ENCODE measurements at regions not wholly inside any gene's neighbourhood (a gene's known extent, or its start where the extent isn't known, plus 50 kb on each side); places are given as distances from the start of the nearest gene placed in this dataset.
"Not testable (repeated sequence)": the region's sequence is repeated elsewhere in the genome, so short reads cannot be mapped to it uniquely, and the experiment has no call there.

- H3K27me3 ChIP-seq (ENCODE audit: control insufficient read depth in 1 of 2, insufficient read depth in 2 of 2, low read length in 2 of 2): not testable (repeated sequence)
- 80 to 86% methylated on average over 4 of the region's 4 CpGs for WGBS, 2 donors
Observed at GRCh38 chr17:6373599-6373998, 61.3 kb downstream of the AIPL1 start.

GRCh38 chr17:6366221-6366666, 68.7 kb downstream of the AIPL1 start:
- H3K36me3 ChIP-seq (ENCODE audit: control insufficient read depth in 2 of 2, insufficient read depth in 2 of 2, low read length in 1 of 2): no peaks in the 10 kb centered on the region
- no peak overlapping the region for H3K4me3 ChIP-seq (ENCODE audit: low read depth in 1 of 2, low read length in 2 of 2)
- H3K9me3 ChIP-seq (ENCODE audit: control insufficient read depth in 2 of 2, insufficient read depth in 1 of 2, low read depth in 1 of 2, low read length in 1 of 2): no peaks in the 10 kb centered on the region
- no peaks in the 10 kb centered on the region for H3K27me3 ChIP-seq (ENCODE audit: control insufficient read depth in 1 of 2, insufficient read depth in 2 of 2, low read length in 2 of 2)
- H3K27ac ChIP-seq (ENCODE audit: low read depth in 2 of 2, low read length in 1 of 2): no peak overlapping the region
- H3K4me1 ChIP-seq (ENCODE audit: control insufficient read depth in 2 of 2, insufficient read depth in 2 of 2, low read length in 1 of 2): no peaks in the 10 kb centered on the region
- 52 to 53% methylated on average over 2 of the region's 2 CpGs for WGBS, 2 donors

More at GRCh38 chr17:6373599-6373998, 61.3 kb downstream of the AIPL1 start:
- H3K4me1 ChIP-seq (ENCODE audit: control insufficient read depth in 2 of 2, insufficient read depth in 2 of 2, low read length in 1 of 2); H3K9me3 ChIP-seq (ENCODE audit: control insufficient read depth in 2 of 2, insufficient read depth in 1 of 2, low read depth in 1 of 2, low read length in 1 of 2); H3K36me3 ChIP-seq (ENCODE audit: control insufficient read depth in 2 of 2, insufficient read depth in 2 of 2, low read length in 1 of 2); H3K27ac ChIP-seq (ENCODE audit: low read depth in 2 of 2, low read length in 1 of 2); H3K4me3 ChIP-seq (ENCODE audit: low read depth in 1 of 2, low read length in 2 of 2): not testable (repeated sequence)

- no peaks in the 10 kb centered on the region for H3K9me3 ChIP-seq (ENCODE audit: control insufficient read depth in 2 of 2, insufficient read depth in 1 of 2, low read depth in 1 of 2, low read length in 1 of 2)
- H3K36me3 ChIP-seq (ENCODE audit: control insufficient read depth in 2 of 2, insufficient read depth in 2 of 2, low read length in 1 of 2): no peaks in the 10 kb centered on the region
- no peaks in the 10 kb centered on the region for H3K4me1 ChIP-seq (ENCODE audit: control insufficient read depth in 2 of 2, insufficient read depth in 2 of 2, low read length in 1 of 2)
- H3K27me3 ChIP-seq (ENCODE audit: control insufficient read depth in 1 of 2, insufficient read depth in 2 of 2, low read length in 2 of 2): no peaks in the 10 kb centered on the region
- H3K4me3 ChIP-seq (ENCODE audit: low read depth in 1 of 2, low read length in 2 of 2): no peak overlapping the region
- H3K27ac ChIP-seq (ENCODE audit: low read depth in 2 of 2, low read length in 1 of 2): no peak overlapping the region
- 15 to 23% methylated on average over 13 of the region's 13 CpGs for WGBS, 2 donors
Observed at GRCh38 chr17:6365200-6365943, 69.5 kb downstream of the AIPL1 start.

- Histone ChIP-seq H3K27me3 (ENCODE audit: control insufficient read depth in 1 of 2, insufficient read depth in 2 of 2, low read length in 2 of 2) (no peaks in the 10 kb centered on the region), H3K27ac (ENCODE audit: low read depth in 2 of 2, low read length in 1 of 2) (no peak overlapping the region)
- 58 to 69% methylated on average over 5 of the region's 5 CpGs for WGBS, 2 donors
Observed at GRCh38 chr17:6361733-6362132, 73.2 kb downstream of the AIPL1 start.

GRCh38 chr17:6358131-6358530, 76.8 kb downstream of the AIPL1 start:
- H3K4me1 ChIP-seq (ENCODE audit: control insufficient read depth in 2 of 2, insufficient read depth in 2 of 2, low read length in 1 of 2): no peaks in the 10 kb centered on the region
- H3K4me3 ChIP-seq (ENCODE audit: low read depth in 1 of 2, low read length in 2 of 2): no peak overlapping the region
- no peaks in the 10 kb centered on the region for H3K9me3 ChIP-seq (ENCODE audit: control insufficient read depth in 2 of 2, insufficient read depth in 1 of 2, low read depth in 1 of 2, low read length in 1 of 2)
- WGBS, 2 donors: 82 to 84% methylated on average over 3 of the region's 3 CpGs
- peaks cover 0 to 3% of the 10 kb centered on the region in 2 donors for H3K27me3 ChIP-seq (ENCODE audit: control insufficient read depth in 1 of 2, insufficient read depth in 2 of 2, low read length in 2 of 2)
- no peak overlapping the region for H3K27ac ChIP-seq (ENCODE audit: low read depth in 2 of 2, low read length in 1 of 2)
- no peaks in the 10 kb centered on the region for H3K36me3 ChIP-seq (ENCODE audit: control insufficient read depth in 2 of 2, insufficient read depth in 2 of 2, low read length in 1 of 2)

More at GRCh38 chr17:6361733-6362132, 73.2 kb downstream of the AIPL1 start:
- Histone ChIP-seq H3K4me3 (ENCODE audit: low read depth in 1 of 2, low read length in 2 of 2) (no peak overlapping the region), H3K9me3 (ENCODE audit: control insufficient read depth in 2 of 2, insufficient read depth in 1 of 2, low read depth in 1 of 2, low read length in 1 of 2) (no peaks in the 10 kb centered on the region), H3K4me1 (ENCODE audit: control insufficient read depth in 2 of 2, insufficient read depth in 2 of 2, low read length in 1 of 2) (no peaks in the 10 kb centered on the region), H3K36me3 (ENCODE audit: control insufficient read depth in 2 of 2, insufficient read depth in 2 of 2, low read length in 1 of 2) (no peaks in the 10 kb centered on the region)

- no peaks in the 10 kb centered on the region for H3K36me3 ChIP-seq (ENCODE audit: control insufficient read depth in 2 of 2, insufficient read depth in 2 of 2, low read length in 1 of 2)
- H3K27ac ChIP-seq (ENCODE audit: low read depth in 2 of 2, low read length in 1 of 2): no peak overlapping the region
- H3K27me3 ChIP-seq (ENCODE audit: control insufficient read depth in 1 of 2, insufficient read depth in 2 of 2, low read length in 2 of 2): peaks cover 0 to 3% of the 10 kb centered on the region in 2 donors
- no peaks in the 10 kb centered on the region for H3K9me3 ChIP-seq (ENCODE audit: control insufficient read depth in 2 of 2, insufficient read depth in 1 of 2, low read depth in 1 of 2, low read length in 1 of 2)
- WGBS, 2 donors: 74 to 76% methylated on average over 4 of the region's 4 CpGs
- no peaks in the 10 kb centered on the region for H3K4me1 ChIP-seq (ENCODE audit: control insufficient read depth in 2 of 2, insufficient read depth in 2 of 2, low read length in 1 of 2)
- no peak overlapping the region for H3K4me3 ChIP-seq (ENCODE audit: low read depth in 1 of 2, low read length in 2 of 2)
Observed at GRCh38 chr17:6356562-6356961, 78.4 kb downstream of the AIPL1 start.

- H3K4me1 ChIP-seq (ENCODE audit: control insufficient read depth in 2 of 2, insufficient read depth in 2 of 2, low read length in 1 of 2): no peaks in the 10 kb centered on the region
- H3K36me3 ChIP-seq (ENCODE audit: control insufficient read depth in 2 of 2, insufficient read depth in 2 of 2, low read length in 1 of 2): no peaks in the 10 kb centered on the region
- 84 to 87% methylated on average over 3 of the region's 3 CpGs for WGBS, 2 donors
- H3K9me3 ChIP-seq (ENCODE audit: control insufficient read depth in 2 of 2, insufficient read depth in 1 of 2, low read depth in 1 of 2, low read length in 1 of 2): no peaks in the 10 kb centered on the region
- H3K27ac ChIP-seq (ENCODE audit: low read depth in 2 of 2, low read length in 1 of 2): no peak overlapping the region
- H3K4me3 ChIP-seq (ENCODE audit: low read depth in 1 of 2, low read length in 2 of 2): no peak overlapping the region
- peaks cover 0 to 3% of the 10 kb centered on the region in 2 donors for H3K27me3 ChIP-seq (ENCODE audit: control insufficient read depth in 1 of 2, insufficient read depth in 2 of 2, low read length in 2 of 2)
Observed at GRCh38 chr17:6355196-6355595, 79.7 kb downstream of the AIPL1 start.

- Histone ChIP-seq H3K27ac (ENCODE audit: low read depth in 2 of 2, low read length in 1 of 2) (no peak overlapping the region), H3K27me3 (ENCODE audit: control insufficient read depth in 1 of 2, insufficient read depth in 2 of 2, low read length in 2 of 2) (peaks cover 0 to 3% of the 10 kb centered on the region in 2 donors), H3K36me3 (ENCODE audit: control insufficient read depth in 2 of 2, insufficient read depth in 2 of 2, low read length in 1 of 2) (no peaks in the 10 kb centered on the region), H3K4me3 (ENCODE audit: low read depth in 1 of 2, low read length in 2 of 2) (no peak overlapping the region), H3K4me1 (ENCODE audit: control insufficient read depth in 2 of 2, insufficient read depth in 2 of 2, low read length in 1 of 2) (no peaks in the 10 kb centered on the region), H3K9me3 (ENCODE audit: control insufficient read depth in 2 of 2, insufficient read depth in 1 of 2, low read depth in 1 of 2, low read length in 1 of 2) (no peaks in the 10 kb centered on the region)
- WGBS, 2 donors: 67 to 73% methylated on average over 6 of the region's 6 CpGs
Observed at GRCh38 chr17:6352801-6353560, 81.9 kb downstream of the AIPL1 start.

GRCh38 chr17:6352016-6352415, 82.9 kb downstream of the AIPL1 start:
- H3K27me3 ChIP-seq (ENCODE audit: control insufficient read depth in 1 of 2, insufficient read depth in 2 of 2, low read length in 2 of 2): peaks cover 0 to 3% of the 10 kb centered on the region in 2 donors
- H3K36me3 ChIP-seq (ENCODE audit: control insufficient read depth in 2 of 2, insufficient read depth in 2 of 2, low read length in 1 of 2): no peaks in the 10 kb centered on the region
- H3K27ac ChIP-seq (ENCODE audit: low read depth in 2 of 2, low read length in 1 of 2): no peak overlapping the region
- H3K9me3 ChIP-seq (ENCODE audit: control insufficient read depth in 2 of 2, insufficient read depth in 1 of 2, low read depth in 1 of 2, low read length in 1 of 2): no peaks in the 10 kb centered on the region
- 92 to 97% methylated on average over 3 of the region's 3 CpGs for WGBS, 2 donors
- H3K4me1 ChIP-seq (ENCODE audit: control insufficient read depth in 2 of 2, insufficient read depth in 2 of 2, low read length in 1 of 2): no peaks in the 10 kb centered on the region
- H3K4me3 ChIP-seq (ENCODE audit: low read depth in 1 of 2, low read length in 2 of 2): no peak overlapping the region
